ENCODE measurements at regions not wholly inside any gene's neighbourhood (a gene's known extent, or its start where the extent isn't known, plus 50 kb on each side); places are given as distances from the start of the nearest gene placed in this dataset.

DNA sequence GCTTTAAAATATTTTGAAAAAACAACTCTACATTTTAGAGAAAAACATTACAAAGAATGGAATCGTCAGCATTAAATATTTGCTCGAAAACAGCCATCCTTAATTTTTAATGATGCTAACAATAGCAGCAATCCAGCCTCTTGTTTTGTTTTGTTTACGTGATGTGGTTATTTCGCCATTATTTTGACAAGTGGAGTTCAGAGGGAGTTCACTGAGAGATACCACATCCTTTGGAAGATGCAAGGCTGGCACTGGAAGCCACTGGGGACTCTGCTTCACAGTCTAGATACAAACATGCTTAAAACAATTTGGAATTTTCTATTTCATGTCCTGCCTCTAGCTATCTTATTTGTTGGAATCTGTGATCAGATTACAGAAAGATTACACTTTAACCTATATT lies 556.3 kb downstream of the PCDH17 start:
- DNase-seq (ENCODE audit: low read depth in 2 of 2) = no peak

DNA sequence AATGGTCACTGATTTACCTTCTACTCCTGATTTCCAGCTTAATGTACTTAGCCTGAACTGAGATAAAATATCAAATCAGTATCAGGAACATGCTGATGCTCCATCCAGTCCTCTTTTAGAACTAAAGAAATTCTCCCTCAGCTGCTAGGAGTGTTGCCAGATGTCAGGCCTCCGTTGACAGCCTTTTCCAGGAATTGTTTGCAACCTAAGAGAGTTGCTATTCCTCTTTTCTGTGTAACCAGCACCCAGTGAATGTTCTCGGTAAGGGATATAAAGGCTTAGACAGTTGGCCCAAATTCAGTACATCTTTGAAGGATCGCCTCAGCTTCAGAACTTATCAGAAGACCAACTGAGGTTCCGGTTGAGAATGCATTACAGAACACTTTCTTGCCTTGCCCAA lies 559.0 kb downstream of the PCDH17 start:
- DNase-seq (ENCODE audit: low read depth in 2 of 2) = no peak

DNA sequence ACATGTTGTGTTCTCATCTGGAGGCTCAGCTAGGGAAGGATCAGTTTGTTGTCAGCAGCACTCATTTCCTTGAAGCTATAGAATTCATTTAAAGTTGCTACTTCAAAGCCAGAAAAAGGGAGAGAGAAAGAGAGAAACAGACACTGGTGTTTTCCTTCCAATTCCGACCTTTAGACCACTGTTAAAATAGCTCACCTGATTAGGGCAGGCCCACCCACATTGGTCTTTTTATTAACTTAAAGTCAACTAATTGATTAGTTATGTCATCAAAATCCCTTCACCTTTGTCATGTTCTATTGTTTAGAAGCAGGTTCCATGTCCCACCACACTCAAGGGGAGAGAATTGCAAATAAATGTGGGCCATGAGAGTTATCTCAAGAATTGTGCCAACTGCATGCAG lies 560.2 kb downstream of the PCDH17 start:
- DNase-seq (ENCODE audit: low read depth in 2 of 2) = no peak

DNA sequence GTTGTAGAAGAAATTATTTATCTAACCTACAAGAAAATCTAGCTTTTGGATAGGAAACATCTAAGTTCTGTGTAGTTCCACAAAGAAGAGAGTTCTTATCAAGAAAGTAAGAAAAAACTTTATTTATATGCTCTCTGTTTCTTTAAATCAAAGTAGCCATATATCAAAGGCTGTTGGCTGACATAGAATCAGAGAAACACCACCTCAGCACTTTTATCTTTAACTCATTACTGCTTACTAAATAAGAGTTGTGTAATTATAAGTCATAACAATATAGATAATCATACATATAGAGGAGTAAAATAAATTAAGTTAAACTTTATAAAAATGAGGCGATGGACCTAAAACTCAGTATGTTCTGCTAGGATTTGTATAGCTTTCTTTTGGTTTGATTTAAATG lies 570.6 kb downstream of the PCDH17 start:
- no peak for DNase-seq (ENCODE audit: low read depth in 2 of 2)

DNA sequence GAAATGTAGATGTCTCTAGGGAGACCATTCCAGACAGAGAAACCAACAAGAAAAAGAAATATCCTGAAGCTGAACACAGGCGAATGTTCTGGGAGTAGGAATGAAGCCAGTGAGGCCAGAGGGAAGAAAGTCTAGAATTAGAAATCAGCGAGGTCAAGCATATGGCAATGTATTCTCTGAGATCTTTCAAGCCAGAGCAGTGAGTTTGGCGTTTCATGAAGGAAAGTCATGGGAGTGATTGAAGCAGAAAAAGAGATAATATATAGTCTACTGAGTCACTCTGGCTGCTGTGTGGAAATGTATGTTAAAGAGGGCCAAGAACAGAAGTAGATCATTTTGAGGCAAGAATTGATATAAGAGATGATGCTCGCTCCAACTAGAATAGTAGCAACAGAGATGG lies 576.0 kb downstream of the PCDH17 start:
- no peak for DNase-seq (ENCODE audit: low read depth in 2 of 2)

DNA sequence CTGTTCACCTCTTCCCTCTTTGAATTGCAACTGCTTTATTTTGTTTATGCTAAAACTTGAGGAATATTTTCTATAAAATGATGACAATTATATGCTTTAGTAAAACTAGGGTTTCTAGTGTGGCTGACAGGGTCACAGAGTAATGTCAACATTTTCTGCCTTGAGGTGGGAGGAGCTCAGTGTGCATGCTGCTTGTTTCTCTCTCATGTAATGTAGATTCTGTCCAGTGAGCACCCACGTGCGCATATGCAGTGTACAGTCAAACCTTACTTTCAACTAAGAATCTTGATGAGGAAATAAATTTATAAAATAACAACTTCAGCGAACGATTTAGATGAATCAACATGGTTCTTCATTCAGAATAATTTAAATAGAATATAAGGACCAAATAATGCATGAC lies 603.9 kb downstream of the PCDH17 start:
- DNase-seq (ENCODE audit: low read depth in 2 of 2) = no peak

DNA sequence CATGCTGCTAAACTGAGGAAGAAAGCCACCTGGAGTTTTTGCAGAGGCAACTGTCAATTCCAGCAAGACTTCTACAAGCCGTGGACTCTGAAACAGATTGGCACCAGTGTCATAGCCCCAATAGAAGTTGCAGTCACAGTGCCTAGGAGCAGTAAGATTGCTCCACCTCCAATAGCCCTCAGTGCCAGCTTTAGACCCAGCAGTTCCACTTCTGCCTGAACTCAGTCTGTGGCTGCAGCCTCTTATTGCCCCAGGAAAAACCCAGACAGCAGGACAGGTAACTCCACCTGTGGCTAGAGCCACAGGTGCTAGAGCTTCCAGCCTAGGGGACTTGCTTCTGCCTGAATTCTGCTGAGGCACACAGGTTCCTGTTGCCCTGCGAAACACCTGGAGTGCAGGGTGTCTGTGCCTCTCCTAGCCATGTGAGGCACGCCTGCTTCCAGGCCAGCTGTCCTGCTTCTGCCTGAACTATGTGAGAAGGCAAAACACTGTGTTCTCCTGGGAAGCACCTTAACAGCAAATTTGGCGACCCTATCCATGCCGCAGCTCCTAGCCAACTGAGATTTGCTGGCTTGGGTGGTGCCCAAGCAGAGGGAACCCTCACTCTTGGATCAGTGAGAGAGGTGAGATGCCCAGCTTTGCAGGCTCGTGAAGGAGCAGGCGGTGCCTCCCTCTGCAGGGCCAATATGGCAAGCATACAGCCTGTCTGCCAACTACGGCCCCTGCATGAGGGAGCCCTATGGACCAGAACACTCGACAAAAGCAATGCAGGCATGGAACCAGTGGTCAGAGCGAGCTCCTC lies 607.6 kb downstream of the PCDH17 start:
- DNase-seq (ENCODE audit: low read depth in 2 of 2) = no peak

DNA sequence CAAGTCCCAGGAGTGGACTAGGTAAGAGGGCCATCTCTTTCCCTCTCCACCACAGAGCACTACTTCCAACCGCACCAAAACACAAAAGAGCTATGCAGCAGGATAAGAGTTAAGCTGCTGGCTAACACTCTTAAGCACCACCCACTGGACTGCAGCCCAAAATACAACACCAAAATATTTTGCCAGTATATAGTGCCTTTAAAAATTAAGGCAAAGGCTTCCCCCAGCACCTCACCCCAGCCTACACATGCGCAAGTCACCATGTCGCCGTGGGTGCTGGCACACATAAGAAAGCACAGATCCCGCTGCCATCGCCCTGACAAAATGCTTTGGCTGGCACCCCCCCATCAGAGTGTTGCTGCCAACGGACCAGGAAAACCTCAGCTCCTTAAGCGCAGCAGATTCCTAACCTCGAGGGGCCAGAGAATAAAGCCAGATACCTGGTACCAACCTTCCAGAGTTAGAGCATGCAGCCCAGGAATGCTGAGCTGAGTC lies 608.3 kb downstream of the PCDH17 start:
- DNase-seq (ENCODE audit: low read depth in 2 of 2) = no peak

DNA sequence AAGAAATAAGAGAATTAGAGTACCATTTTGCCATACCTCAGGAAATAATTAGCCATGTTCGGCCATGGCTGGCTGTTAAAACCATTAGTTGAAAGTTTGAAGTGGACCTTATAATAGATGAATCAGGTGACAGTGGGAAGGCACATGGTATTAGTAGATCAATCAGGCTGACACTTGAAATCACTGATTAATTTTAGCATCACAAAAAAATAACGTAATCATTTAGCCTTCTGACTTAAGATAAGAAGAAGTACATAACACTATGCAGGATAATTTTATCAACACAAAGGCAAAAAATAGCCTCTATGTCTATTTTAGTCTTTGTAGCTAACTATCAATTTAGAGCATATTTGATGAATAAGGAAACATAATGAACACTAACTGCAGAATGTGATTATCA lies 615.5 kb downstream of the PCDH17 start:
- DNase-seq (ENCODE audit: low read depth in 2 of 2) = no peak

DNA sequence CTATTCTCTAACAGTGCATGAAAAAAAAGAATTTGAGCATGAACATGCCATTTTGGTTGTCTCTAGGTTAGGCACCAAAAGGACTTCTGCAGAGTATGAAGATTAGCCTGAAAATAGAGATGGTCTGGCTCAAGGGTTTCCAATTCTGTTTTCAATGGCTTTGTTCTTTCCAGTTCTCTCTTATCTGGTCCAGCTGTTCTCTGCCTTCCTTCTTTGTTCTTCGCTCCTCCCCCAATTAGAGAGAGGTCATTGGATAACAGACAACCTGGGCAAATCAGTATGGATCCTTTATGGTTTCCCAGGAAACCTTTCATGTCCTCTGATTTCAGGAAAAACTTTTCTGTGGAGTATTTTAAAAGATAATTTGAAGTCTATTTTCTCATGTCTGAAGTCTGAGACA lies 623.4 kb downstream of the PCDH17 start:
- DNase-seq (ENCODE audit: low read depth in 2 of 2) = no peak

DNA sequence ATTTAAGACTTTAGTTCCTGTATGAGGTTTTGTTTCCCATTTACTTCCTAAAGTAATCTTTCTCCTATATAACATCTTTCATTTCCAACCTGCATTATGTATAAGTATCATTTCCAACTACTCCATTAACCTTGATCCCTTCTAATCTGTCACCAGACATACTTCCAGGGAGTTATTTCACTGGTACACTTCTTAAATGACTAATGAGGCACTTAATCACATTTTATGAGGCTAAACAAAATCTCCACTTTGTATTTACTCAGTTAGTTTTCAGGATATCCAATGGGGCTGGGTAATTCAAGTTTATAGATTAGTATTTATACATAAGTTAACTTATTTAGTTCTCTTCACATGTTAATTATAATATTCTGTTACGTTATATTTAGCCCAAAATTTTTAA lies 634.7 kb downstream of the PCDH17 start:
- no peak for DNase-seq (ENCODE audit: low read depth in 2 of 2)

DNA sequence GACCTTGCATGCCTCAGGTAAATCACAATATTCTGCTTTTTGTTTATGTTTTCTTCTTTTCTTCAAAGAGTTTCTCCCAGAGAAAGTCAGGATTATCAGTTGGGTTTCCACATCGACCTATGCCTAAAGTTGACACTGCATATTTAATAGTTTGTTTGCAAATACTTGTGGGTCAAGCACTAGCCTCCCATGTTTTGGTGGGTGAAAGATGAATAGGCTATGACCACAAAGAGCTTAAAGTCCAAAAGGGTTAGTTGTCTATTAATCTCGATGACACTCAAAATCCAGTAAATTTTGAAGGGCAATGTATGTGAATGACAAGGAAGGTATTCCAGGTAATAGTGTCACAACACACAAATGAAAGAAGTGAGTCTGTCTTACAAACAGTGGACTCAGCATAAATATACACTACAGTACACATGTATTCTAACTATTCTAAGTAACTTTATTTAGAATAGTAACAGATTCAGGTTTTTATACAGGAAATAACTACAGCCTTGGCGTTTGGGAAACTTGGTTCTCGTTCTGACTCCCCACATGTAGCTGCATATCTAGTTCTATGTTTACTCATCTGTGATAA lies 667.1 kb downstream of the PCDH17 start:
- DNase-seq (ENCODE audit: low read depth in 2 of 2) = no peak

DNA sequence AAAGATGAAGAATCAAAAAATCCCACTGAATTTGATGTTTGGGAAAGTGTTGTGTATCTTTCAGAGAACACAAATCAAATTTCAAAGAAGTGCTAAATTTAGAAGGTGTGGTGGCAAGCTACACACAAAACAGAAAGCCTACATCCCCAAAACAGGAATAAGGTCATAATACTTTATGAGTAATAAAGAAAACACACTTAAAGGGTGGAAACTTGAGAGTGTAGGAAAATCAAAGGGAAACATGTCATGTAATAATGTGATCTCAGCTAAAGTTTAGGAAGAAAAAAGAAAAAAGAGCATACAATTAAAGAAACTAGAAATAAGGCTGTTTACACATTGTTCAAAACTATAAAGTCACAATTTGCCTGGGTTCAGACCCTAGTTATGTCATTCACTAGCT lies 668.7 kb downstream of the PCDH17 start:
- DNase-seq (ENCODE audit: low read depth in 2 of 2) = no peak

DNA sequence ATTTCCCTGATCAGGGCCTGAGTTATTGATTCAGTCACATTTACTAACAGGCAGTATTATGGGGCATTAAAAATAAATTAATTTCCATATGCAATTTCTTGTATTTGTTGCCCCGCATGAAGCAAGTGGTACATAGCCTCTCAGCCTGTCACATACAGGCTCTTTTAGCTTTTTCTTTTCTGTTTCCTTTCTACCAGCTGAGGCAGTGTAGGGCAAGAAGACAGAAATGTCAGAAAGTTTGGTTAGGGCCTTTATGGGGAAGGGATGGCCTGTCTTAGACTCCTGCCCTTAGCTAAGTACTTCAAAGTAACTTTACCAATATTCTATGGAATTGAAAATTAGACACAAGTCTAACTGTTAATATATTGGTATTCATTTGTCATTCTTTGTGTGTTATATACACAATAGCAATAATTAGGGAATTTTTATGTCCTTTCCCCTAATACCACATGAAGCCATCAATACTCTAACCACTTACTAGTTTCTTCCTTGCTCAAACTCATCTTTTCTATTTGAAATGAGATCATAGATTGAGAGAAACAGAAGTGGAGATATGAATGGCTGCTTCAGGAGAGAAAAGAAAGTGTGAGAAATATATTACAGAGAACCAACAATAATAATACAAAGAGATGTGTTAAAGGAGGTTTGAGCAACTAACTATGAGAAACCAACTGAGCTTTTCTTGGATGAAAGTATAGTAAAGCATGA lies 669.6 kb downstream of the PCDH17 start:
- DNase-seq (ENCODE audit: low read depth in 2 of 2) = no peak

DNA sequence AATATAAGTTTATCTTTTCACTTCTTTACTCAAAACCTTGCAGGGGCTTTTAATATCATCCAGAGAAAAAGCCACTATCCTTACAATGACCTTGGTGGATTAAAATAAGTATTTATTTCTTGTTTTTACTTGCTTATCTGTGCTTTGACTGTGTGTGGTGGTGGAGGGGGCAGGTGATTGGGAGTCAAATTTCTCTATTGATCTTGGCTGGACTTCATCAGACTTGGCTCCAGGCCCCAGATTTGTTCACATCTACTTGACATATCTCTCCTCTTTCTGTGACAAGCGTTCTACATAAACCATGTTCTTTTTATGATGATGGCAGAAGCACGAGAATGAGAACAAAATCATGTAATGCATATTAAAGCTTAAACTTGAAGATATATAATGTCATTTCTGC lies 670.8 kb downstream of the PCDH17 start:
- no peak for DNase-seq (ENCODE audit: low read depth in 2 of 2)

DNA sequence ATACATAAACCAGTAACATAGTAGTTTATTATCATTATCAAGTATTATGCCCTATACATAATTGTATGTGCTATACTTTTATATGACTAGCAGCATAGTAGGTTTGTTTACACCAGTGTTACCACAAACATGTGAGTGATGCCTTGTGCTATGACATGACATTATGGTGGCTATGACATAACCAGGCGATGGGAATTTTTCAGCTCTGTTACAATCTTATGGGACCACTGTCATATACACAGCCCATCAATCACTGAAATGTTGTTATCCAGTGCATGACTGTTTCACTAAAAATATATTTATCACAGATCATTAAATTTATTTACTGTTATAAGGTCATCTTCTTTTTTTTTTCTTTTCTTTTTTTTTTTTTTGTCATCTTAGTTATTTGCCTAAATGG lies 674.5 kb downstream of the PCDH17 start:
- DNase-seq (ENCODE audit: low read depth in 2 of 2) = no peak

DNA sequence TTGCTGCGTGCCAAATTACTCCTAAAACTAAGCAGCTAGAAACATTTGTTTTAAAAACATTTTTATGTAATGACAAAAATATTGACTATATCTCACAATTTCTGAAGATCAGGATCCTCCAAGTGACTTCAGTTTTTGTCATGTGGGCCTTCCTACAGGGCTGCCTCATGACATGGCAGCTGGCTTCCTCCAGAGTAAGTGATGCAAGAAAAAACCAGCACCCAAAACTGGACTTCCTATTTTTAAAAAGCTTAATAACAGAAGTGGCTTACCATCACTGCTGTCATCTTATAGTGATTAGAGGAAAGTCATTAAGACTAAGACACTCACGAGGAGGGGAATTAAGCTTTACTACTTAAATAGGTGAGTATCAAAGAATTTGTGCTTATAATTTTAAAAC lies 681.7 kb downstream of the PCDH17 start:
- DNase-seq (ENCODE audit: low read depth in 2 of 2) = no peak

DNA sequence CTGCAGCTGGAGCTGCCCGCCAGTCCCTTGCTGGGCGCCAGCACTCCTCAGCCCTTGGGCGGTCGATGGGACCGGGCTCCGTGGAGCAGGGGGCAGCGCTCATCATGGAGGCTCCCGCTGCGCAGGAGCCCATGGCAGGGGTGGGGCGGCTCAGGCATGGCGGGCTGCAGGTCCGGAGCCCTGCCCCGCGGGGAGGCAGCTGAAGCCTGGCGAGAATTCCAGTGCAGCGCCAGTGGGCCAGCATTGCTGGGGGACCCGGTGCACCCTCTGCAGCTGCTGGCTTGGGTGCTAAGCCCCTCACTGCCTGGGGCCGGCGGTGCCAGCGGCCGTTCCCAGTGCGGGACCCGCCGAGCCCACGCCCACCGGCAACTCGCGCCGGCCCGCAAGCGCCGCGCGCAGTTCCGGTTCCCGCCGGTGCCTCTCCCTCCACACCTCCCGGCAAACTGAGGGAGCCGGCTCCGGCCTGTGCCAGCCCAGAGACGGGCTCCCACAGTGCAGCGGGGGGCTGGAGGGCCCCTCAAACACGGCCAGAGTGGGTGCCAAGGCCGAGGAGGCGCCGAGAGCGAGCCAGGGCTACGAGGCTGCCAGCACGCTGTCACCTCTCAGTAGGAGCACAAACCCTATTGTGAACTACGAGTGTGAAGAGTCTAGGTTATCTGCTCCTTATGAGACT lies 687.1 kb downstream of the PCDH17 start:
- DNase-seq (ENCODE audit: low read depth in 2 of 2) = no peak

DNA sequence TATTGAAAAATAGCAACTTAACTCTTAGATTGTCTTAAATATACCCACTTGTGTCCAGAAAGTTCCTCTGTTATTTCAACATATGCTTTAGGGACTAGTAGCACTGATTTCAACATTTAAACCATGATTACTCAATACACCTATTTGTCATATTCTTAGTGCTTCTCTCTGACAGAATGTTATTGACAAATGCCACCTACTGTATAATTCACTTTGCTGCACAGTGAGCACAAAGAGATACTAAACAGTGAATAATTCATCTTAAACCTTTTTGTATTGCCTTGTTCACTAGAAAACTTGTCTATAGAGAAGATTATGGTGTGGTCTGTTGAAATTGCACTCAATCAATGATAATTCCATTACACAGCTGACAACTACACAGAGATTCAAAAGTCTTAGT lies 692.6 kb downstream of the PCDH17 start:
- DNase-seq (ENCODE audit: low read depth in 2 of 2) = no peak

DNA sequence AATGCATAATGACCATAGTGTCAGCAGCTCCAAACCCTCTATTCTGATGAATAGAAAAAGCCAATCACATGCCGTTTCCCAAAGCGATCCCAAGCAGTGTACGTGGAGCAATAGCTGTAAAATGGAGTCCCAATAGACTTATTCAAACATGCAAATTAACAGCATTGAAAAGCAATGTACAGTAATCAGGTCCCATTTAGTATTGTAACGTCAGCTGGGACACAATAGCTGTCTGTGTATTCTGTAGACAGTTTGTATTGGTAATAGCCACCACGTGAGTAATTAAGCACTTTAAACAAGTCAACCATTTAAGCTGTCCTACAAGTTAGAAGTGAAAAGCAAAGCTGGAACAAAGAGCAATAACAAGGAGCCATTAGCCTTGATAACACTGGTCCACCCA lies 698.2 kb downstream of the PCDH17 start:
- DNase-seq (ENCODE audit: low read depth in 2 of 2) = no peak

DNA sequence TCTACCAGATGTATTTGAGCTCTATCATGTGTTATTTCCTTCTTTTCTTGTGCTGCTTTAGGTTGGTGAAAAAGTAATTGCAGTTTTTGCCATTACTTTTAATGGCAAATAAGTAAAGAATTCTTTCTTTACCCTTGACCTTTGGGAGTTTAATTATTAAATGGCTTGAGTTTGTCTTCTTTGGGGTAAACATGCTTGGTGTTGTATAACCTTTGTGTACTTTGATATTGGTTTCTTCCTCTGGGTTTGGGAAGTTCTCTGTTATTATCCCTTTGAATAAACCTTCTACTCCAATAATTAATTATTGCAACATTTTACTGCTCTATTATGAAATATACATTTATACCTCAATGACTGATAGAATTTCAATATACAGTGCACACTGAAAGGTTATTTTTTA lies 709.4 kb downstream of the PCDH17 start:
- no peak for DNase-seq (ENCODE audit: low read depth in 2 of 2)

DNA sequence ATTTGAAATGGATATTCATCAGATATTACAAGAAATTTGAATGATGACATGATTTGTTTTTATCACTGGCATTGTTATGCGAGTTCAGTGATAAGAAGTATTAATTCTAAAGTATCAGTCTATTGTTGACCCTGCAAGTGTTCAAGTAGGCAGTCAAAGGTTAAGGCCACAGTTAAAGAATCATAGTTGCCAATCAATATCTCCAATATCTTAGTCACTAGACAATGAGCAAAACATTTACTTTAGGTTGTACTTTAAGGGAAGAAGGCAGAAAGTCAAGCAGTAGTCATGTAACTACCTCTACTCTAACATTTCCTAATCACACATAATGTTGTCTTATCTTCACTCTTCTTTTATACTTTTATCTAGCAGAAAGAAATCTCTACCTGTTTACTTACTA lies 709.8 kb downstream of the PCDH17 start:
- no peak for DNase-seq (ENCODE audit: low read depth in 2 of 2)

DNA sequence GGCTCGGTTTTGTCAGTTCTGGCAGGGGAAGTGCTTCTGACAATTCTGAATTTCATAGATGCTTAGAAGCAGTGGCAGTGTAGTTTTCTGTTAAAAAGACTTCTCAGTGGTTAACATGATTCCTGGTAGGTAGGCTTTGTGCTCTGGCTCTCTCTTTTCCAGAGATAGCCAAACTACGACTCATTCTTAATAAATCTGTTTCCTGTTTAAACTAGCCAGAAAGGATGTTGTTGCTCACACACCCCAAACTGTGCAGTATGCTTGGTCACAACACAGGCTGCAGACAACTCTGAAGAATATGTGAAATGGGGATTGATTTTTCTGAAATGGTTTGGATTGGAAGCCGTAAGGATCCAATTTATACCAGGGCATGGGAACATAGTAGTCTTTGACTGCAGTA lies 711.5 kb downstream of the PCDH17 start:
- no peak for DNase-seq (ENCODE audit: low read depth in 2 of 2)

All from stimulated activated CD8-positive, alpha-beta memory T cell treated with anti-CD3 and anti-CD28 coated beads, Interleukin-7, amount 100 ng/mL, for 4 hours (primary cell).